Ammon's horn (tissue), 1 donor: ENCODE measurements at regions not wholly inside any gene's neighbourhood (a gene's known extent, or its start where the extent isn't known, plus 50 kb on each side); places are given as distances from the start of the nearest gene placed in this dataset.

ENCODE experiments used
- DNase-seq: peaks from one replicate; pipeline ENCODE4 v3.0.0-alpha.2; 2016; ENCODE audit warnings: low spot score

- DNase-seq, result no peak
Measured at GRCh38 chr5:15206133-15206532, 293.8 kb upstream of the FBXL7 start.

GRCh38 chr5:15203376-15203775 lies 296.6 kb upstream of the FBXL7 start:
- no peak for DNase-seq

- DNase-seq, result no peak
Measured at GRCh38 chr5:15191012-15191411, 309.0 kb upstream of the FBXL7 start.

GRCh38 chr5:15183520-15183919 lies 311.9 kb upstream of the ANKH start:
- DNase-seq, result no peak

- DNase-seq, result no peak
Measured at GRCh38 chr5:15170173-15170572, 298.6 kb upstream of the ANKH start.

- DNase-seq, result no peak
Measured at GRCh38 chr5:15168358-15168757, 296.8 kb upstream of the ANKH start.

GRCh38 chr5:15160091-15160490 lies 288.5 kb upstream of the ANKH start:
- no peak for DNase-seq

GRCh38 chr5:15159606-15160005 lies 288.0 kb upstream of the ANKH start:
- DNase-seq, result no peak

- no peak for DNase-seq
Measured at GRCh38 chr5:15142458-15142857, 270.9 kb upstream of the ANKH start.

- no peak for DNase-seq
Measured at GRCh38 chr5:15137414-15137813, 265.8 kb upstream of the ANKH start.

- no peak for DNase-seq
Measured at GRCh38 chr5:15135661-15136060, 264.1 kb upstream of the ANKH start.

GRCh38 chr5:15133456-15133965 lies 261.9 kb upstream of the ANKH start:
- DNase-seq, result no peak

GRCh38 chr5:15132816-15133405 lies 261.3 kb upstream of the ANKH start:
- no peak for DNase-seq

- DNase-seq, result no peak
Measured at GRCh38 chr5:15131909-15132308, 260.3 kb upstream of the ANKH start.

GRCh38 chr5:15124871-15125568 lies 253.4 kb upstream of the ANKH start:
- DNase-seq, result no peak

- no peak for DNase-seq
Measured at GRCh38 chr5:15124461-15124860, 252.9 kb upstream of the ANKH start.

GRCh38 chr5:15117688-15118087 lies 246.1 kb upstream of the ANKH start:
- no peak for DNase-seq

- no peak for DNase-seq
Measured at GRCh38 chr5:15116996-15117395, 245.4 kb upstream of the ANKH start.

GRCh38 chr5:15106530-15107283 lies 235.1 kb upstream of the ANKH start:
- no peak for DNase-seq

- peak; percentile 70 for DNase-seq
Measured at GRCh38 chr5:15105799-15106393, 234.3 kb upstream of the ANKH start.

GRCh38 chr5:15103864-15104263 lies 232.3 kb upstream of the ANKH start:
- no peak for DNase-seq

GRCh38 chr5:15103130-15103529 lies 231.6 kb upstream of the ANKH start:
- no peak for DNase-seq

GRCh38 chr5:15097552-15097951 lies 226.0 kb upstream of the ANKH start:
- no peak for DNase-seq
